HG03196 (cell line): ENCODE measurements at regions not wholly inside any gene's neighbourhood (a gene's known extent, or its start where the extent isn't known, plus 50 kb on each side); places are given as distances from the start of the nearest gene placed in this dataset.
A peak's percentile ranks its signal among the peaks of the same experiment; 100 is the strongest.
"Not testable (repeated sequence)": the region's sequence is repeated elsewhere in the genome, so short reads cannot be mapped to it uniquely, and the experiment has no call there.

Experiments
- ATAC-seq: cut with Tn5 transposase; IDR thresholded peaks from one replicate; pipeline ENCODE4 v1.9.1; 2021; ENCODE audit not compliant: unreplicated experiment

DNA sequence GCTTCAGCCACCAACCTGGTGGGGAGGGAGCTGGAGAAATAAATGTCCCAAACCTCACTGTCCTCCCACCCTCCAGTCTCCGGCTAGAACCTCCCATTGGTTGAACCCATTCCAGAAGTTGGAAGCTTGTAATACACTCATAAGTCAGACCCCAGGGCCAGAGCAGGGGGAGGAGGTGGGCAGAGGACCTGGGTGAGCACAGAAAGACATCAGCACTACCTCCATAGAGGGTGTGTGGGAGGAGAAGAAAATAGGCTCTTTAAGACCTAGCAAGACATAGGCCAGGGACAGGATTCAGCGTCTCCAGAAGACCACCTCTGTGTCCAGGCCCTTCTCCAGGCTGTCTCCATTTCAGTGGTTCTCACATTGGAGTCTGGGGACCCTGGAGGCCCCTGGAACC, 73.3 kb upstream of the TOP1 start:
- no peak for ATAC-seq

GRCh38 chr20:40955826-40956225, 72.8 kb upstream of the TOP1 start:
- ATAC-seq, result not testable (repeated sequence)

- ATAC-seq, result no peak
Measured at GRCh38 chr20:40956542-40957264, 71.9 kb upstream of the TOP1 start.

DNA sequence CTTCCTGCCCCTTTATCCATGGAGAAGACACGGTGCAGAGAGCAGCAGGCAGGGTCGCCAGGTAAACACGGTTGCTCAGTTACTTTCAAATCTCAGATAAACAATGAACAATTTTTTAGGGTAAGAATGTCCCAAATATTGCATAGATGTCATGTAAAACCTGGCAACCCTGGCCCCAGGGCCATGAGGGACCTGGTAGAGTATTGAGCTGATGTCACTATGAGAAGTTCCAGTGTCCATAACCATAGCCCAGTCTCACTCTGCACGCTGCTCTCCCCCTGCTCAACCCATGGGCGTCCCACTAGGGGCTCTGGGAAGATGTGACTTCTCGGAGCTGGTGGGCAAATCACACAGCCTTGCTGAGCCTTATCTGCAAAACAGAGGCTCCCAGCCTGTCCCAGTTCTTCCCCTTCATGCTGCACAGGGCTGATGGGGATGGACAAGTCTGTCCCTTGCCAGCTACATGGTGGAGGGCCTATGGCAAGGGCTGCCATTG, 71.3 kb upstream of the TOP1 start:
- no peak for ATAC-seq

DNA sequence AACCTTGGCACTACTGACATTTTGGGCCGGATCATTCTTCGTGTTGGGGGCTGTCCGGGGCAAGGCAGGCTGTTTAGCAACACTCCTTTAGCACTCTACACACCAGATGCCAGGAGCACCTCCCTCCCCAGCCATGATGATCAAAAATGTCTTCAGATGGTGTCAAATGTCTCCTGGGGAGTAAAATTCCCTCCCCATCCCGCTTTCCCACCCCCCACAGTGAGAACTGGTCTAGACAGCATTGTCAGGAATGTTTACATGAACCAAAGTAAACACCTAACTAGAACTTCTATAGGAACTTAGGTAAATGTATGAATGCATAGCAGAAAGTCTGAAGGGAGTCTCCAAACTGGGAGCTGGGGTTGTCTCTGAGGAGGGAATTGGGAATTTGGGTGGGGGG, 70.0 kb upstream of the TOP1 start:
- no peak for ATAC-seq

- ATAC-seq, result no peak
Measured at GRCh38 chr20:40959325-40960092, 69.1 kb upstream of the TOP1 start.

DNA sequence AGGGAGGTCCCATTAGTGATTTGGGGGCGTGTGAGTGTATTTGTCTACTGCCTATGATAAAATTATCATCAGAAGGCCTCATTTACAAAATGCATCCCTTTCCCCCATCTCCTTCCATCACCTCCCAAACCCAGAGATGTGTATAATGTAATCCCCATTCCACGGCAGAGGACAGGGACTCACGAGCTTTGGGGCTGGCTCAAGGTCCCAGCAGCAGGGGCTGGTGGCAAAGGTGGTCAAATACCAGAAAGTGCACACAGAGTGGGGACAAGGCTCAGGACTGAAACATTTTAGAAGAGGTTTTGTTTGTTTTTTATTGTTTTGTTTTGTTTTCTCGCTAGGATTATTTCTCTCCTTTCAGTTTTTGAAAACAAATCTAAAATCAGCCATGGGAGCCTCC, 68.5 kb upstream of the TOP1 start:
- ATAC-seq, result no peak

DNA sequence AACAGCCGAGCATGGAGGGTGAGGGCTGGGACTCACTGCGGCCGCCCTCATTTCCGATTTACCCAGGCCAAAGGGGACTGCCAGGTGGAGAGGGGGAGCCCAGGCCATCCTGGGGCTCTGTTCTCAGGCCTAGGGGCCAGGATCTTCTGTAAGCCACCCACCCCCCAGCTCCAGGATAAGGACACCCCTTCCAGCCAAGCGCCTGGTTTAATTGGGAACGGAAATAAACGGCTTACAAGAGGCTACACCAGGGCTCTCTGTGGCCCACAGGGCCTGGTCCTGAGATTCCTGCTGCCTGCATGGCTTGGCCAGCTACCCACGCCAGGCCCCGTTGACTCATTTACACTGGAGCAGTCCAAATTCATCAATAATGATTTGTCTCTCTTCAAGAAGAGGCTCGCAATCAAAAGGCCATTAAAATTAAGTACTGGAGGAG, 68.1 kb upstream of the TOP1 start:
- no peak for ATAC-seq

GRCh38 chr20:40961176-40961575, 67.4 kb upstream of the TOP1 start:
- ATAC-seq, result no peak

GRCh38 chr20:40961686-40962640, 66.7 kb upstream of the TOP1 start:
- no peak for ATAC-seq

GRCh38 chr20:40962733-40963504, 65.7 kb upstream of the TOP1 start:
- peak; percentile 71 for ATAC-seq

GRCh38 chr20:40963505-40963845, 65.1 kb upstream of the TOP1 start:
- no peak for ATAC-seq

DNA sequence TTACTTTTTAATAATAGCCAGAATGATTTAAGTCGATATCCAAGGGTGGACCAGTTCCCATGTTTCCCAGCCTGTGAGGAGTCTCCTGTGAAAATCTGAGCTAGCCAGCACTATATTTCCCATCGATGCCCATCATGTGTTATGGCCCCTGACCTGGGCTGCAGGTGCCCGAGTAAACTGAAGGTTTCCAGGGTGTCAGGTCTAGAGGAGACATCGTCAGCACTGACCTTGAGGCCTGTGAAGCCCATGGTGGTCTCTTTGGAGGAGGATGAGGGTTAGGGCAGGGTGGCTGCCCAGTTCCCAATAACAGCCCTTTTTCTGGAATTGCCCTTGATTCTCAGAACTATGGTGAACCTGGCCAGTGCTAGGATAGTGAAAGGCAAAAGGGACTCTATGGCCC, 63.0 kb upstream of the TOP1 start:
- ATAC-seq, result no peak

- ATAC-seq, result no peak
Measured at GRCh38 chr20:40966103-40966502, 62.5 kb upstream of the TOP1 start.

- no peak for ATAC-seq
Measured at GRCh38 chr20:40966516-40967185, 62.0 kb upstream of the TOP1 start.

DNA sequence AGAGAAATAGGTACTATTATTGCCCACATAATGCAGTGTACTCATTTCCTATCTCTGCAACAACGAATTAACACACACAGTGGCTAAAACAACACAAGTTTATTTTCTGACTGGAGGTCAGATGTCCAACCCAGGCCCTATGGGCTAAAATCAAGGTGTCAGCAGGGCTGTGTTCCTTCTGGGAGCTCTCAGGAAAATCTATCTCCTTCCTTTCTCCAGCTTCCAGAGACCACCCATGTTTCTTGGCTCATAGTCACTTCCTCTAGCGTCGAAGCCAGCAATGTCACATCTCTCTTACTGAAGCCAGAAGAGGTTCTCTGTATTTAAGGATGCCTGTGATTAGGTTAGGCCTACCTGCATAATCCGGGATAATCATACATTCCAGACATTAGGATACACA, 60.9 kb upstream of the TOP1 start:
- ATAC-seq, result no peak

- ATAC-seq, result peak; percentile 70
Measured at GRCh38 chr20:40968816-40969562, 59.6 kb upstream of the TOP1 start.

DNA sequence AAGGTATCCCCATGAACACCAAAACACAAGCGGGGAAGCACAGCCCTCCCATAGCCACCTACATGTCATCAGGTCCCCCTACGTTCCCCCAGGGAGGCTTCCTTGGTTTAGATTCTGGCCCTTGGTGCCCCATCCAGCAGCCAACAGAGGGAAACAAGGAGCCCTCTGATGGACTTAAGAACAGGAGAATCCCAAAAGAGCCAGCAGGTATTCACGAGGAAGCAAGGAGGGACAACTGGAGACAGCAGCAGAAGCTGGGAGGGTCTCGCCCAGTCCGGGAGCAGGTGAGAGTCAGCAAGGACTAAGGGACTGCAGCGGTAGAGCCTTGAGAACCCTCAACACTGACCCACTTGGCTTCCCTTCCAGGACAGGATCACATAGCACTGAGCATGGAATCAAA, 58.4 kb upstream of the TOP1 start:
- no peak for ATAC-seq

- no peak for ATAC-seq
Measured at GRCh38 chr20:40977218-40977617, 51.4 kb upstream of the TOP1 start.
